ENCODE measurements at regions not wholly inside any gene's neighbourhood (a gene's known extent, or its start where the extent isn't known, plus 50 kb on each side); places are given as distances from the start of the nearest gene placed in this dataset.

DNA sequence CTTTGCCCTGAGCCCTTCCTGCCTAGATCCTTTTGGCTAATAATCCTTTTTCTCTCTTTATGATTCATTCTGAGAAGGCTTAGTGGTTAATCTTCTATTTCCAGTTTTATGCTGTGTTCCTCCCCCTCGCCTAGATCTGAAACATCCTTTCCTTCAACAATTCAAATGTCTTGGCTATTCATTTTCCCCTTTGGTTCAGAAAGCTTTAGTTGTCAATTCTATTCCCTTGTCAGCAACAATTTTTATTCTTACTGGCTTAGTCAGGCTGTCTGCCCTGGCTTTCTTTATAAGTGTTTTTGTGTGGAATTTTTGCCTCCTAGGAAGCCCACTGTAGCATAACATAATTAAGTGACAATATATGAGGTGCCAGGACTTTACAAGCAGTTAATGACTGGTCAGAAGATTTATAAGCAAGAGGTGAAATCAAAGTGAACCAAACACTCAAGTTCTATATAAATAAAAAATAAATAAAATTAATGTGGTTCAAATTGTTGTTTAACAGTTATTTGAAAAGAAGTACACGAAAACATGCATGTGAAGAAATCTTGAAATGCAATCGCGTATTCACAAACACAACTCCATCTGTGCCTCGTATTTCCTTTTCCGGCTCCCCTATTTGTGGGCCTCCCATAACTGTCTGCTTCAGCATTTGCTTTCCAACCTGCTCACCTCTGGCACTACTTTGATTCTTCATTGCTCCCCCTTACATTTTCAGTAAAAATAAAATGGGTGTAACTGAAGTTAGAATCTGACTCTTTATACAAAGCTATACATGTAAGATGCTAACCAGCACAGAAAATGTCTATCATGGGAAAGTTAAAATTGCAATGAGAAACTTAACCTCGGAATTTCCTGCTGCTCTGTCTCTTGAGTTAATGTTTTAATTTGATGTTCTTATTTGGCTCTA lies 235.4 kb downstream of the SPRY1 start:
- no peaks in the 10 kb centered on the region for H3K27me3 ChIP-seq (ENCODE audit: insufficient read depth, insufficient read length)
- H3K4me1 ChIP-seq (ENCODE audit: insufficient read depth, insufficient read length), result no peaks in the 10 kb centered on the region
- no peak for TF ChIP-seq SUZ12 (IDR thresholded peaks at IDR 0.05; ENCODE audit: extremely low read depth, insufficient read depth, insufficient read length)
- no peak for TF ChIP-seq ZNF274 (IDR thresholded peaks at IDR 0.05; ENCODE audit: low read depth, low read length)
- no peak for TF ChIP-seq YY1 (IDR thresholded peaks at IDR 0.05; ENCODE audit: insufficient read depth, insufficient read length)
- H3K9ac ChIP-seq (ENCODE audit: insufficient read length, low read depth), result no peak overlapping the region
- DNase-seq (ENCODE audit: low read depth, low spot score), result no peak
- no peaks in the 10 kb centered on the region for H3K9me3 ChIP-seq (ENCODE audit: insufficient read depth, low read length)
- no peaks in the 10 kb centered on the region for H3K36me3 ChIP-seq (ENCODE audit: insufficient read depth, insufficient read length, low read length)
- H3K4me3 ChIP-seq (ENCODE audit: insufficient read length, low read depth), result no peak overlapping the region

DNA sequence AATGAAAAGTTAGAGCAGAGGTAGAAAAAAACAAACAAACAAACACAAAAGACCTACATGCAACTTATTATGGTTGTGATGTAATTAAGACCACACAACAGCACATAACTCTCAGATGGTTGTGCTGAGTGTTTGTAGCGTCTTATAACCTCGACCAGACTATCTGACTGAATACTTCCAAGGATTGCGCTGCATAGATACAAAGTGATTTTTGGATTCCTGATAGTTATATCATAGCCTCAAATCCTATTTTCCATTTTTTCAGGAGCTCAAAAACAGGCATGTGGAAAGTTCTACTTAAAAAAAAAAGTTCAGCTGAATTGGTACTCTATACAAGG lies 236.1 kb downstream of the SPRY1 start:
- Histone ChIP-seq H3K36me3 (ENCODE audit: insufficient read depth, insufficient read length, low read length) (no peaks in the 10 kb centered on the region), H3K9me3 (ENCODE audit: insufficient read depth, low read length) (no peaks in the 10 kb centered on the region), H3K27me3 (ENCODE audit: insufficient read depth, insufficient read length) (no peaks in the 10 kb centered on the region), H3K4me3 (ENCODE audit: insufficient read length, low read depth) (no peak overlapping the region), H3K9ac (ENCODE audit: insufficient read length, low read depth) (no peak overlapping the region), H3K4me1 (ENCODE audit: insufficient read depth, insufficient read length) (no peaks in the 10 kb centered on the region)
- TF ChIP-seq SUZ12 (IDR thresholded peaks at IDR 0.05; ENCODE audit: extremely low read depth, insufficient read depth, insufficient read length) (no peak), YY1 (IDR thresholded peaks at IDR 0.05; ENCODE audit: insufficient read depth, insufficient read length) (no peak), ZNF274 (IDR thresholded peaks at IDR 0.05; ENCODE audit: low read depth, low read length) (no peak)
- DNase-seq (ENCODE audit: low read depth, low spot score), result no peak

DNA sequence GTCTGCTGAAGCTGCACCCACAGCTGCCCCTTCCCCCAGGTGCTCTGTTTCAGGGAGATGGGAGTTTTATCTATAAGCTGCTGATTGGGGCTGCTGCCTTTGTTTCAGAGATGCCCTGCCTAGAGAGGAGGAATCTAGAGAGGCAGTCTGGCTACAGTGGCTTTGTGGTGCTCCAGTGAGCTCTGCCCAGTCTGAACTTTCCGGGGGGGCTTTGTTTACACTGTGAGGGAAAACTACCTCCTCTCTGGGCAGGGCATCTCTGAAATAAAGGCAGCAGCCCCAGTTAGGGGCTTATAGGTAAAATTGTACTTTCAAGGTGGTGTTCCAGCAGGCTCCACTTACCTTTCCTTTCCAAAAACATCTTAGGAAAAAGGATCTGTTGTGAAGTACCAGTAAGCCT lies 242.2 kb downstream of the SPRY1 start:
- TF ChIP-seq SUZ12 (IDR thresholded peaks at IDR 0.05; ENCODE audit: extremely low read depth, insufficient read depth, insufficient read length), result no peak
- no peak for TF ChIP-seq ZNF274 (IDR thresholded peaks at IDR 0.05; ENCODE audit: low read depth, low read length)
- H3K36me3 ChIP-seq (ENCODE audit: insufficient read depth, insufficient read length, low read length), result no peaks in the 10 kb centered on the region
- H3K9me3 ChIP-seq (ENCODE audit: insufficient read depth, low read length), result no peaks in the 10 kb centered on the region
- no peaks in the 10 kb centered on the region for H3K4me1 ChIP-seq (ENCODE audit: insufficient read depth, insufficient read length)
- H3K4me3 ChIP-seq (ENCODE audit: insufficient read length, low read depth), result no peak overlapping the region
- H3K27me3 ChIP-seq (ENCODE audit: insufficient read depth, insufficient read length), result no peaks in the 10 kb centered on the region
- no peak overlapping the region for H3K9ac ChIP-seq (ENCODE audit: insufficient read length, low read depth)
- no peak for DNase-seq (ENCODE audit: low read depth, low spot score)

DNA sequence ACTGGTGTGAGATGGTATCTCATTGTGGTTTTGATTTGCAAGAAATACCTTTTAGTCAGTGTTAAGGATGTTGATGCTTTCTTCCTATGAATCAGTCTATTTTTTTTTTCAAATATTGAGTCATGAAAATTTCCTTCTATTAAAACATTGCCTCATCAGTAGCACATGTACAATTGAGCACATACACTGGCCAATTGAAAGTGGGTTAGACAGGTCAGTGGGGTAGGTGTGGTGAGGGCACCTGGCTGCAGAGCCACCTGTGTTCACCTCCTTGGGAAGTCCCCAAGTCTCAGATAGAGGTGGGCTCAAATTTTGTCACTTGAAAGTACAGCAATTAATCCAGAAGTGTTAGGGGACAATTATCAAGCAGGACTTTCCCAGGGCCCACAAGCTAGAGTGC lies 243.7 kb downstream of the SPRY1 start:
- DNase-seq (ENCODE audit: low read depth, low spot score), result no peak
- H3K9me3 ChIP-seq (ENCODE audit: insufficient read depth, low read length), result no peaks in the 10 kb centered on the region
- TF ChIP-seq ZNF274 (IDR thresholded peaks at IDR 0.05; ENCODE audit: low read depth, low read length) (no peak), SUZ12 (IDR thresholded peaks at IDR 0.05; ENCODE audit: extremely low read depth, insufficient read depth, insufficient read length) (no peak), YY1 (IDR thresholded peaks at IDR 0.05; ENCODE audit: insufficient read depth, insufficient read length) (no peak)
- no peaks in the 10 kb centered on the region for H3K4me1 ChIP-seq (ENCODE audit: insufficient read depth, insufficient read length)
- H3K4me3 ChIP-seq (ENCODE audit: insufficient read length, low read depth), result no peak overlapping the region
- H3K36me3 ChIP-seq (ENCODE audit: insufficient read depth, insufficient read length, low read length), result no peaks in the 10 kb centered on the region
- no peaks in the 10 kb centered on the region for H3K27me3 ChIP-seq (ENCODE audit: insufficient read depth, insufficient read length)
- no peak overlapping the region for H3K9ac ChIP-seq (ENCODE audit: insufficient read length, low read depth)

DNA sequence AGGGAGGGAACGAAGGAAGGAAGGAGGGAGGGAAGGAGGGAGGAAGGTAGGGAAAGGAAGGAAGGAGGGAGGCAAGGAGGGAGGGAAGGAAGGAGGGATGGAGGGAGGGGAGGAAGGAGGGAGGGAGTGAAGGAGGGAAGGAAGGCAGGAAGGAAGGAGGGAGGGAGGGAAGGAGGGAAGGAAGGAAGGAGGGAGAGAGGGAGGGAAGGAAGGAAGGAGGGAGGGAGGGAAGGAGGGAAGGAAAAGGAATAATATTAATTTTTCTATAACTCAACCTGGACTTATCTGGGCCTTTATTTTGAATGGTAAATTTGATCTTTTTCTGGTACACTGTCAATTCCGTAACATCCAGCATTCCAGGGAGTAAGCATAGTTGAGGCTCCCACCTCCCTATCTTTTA lies 244.2 kb downstream of the SPRY1 start:
- TF ChIP-seq SUZ12 (IDR thresholded peaks at IDR 0.05; ENCODE audit: extremely low read depth, insufficient read depth, insufficient read length) (no peak), ZNF274 (IDR thresholded peaks at IDR 0.05; ENCODE audit: low read depth, low read length) (no peak), YY1 (IDR thresholded peaks at IDR 0.05; ENCODE audit: insufficient read depth, insufficient read length) (no peak)
- no peak for DNase-seq (ENCODE audit: low read depth, low spot score)
- H3K9me3 ChIP-seq (ENCODE audit: insufficient read depth, low read length), result no peaks in the 10 kb centered on the region
- no peaks in the 10 kb centered on the region for H3K27me3 ChIP-seq (ENCODE audit: insufficient read depth, insufficient read length)
- H3K4me3 ChIP-seq (ENCODE audit: insufficient read length, low read depth), result no peak overlapping the region
- no peak overlapping the region for H3K9ac ChIP-seq (ENCODE audit: insufficient read length, low read depth)
- H3K36me3 ChIP-seq (ENCODE audit: insufficient read depth, insufficient read length, low read length), result no peaks in the 10 kb centered on the region
- H3K4me1 ChIP-seq (ENCODE audit: insufficient read depth, insufficient read length), result no peaks in the 10 kb centered on the region

DNA sequence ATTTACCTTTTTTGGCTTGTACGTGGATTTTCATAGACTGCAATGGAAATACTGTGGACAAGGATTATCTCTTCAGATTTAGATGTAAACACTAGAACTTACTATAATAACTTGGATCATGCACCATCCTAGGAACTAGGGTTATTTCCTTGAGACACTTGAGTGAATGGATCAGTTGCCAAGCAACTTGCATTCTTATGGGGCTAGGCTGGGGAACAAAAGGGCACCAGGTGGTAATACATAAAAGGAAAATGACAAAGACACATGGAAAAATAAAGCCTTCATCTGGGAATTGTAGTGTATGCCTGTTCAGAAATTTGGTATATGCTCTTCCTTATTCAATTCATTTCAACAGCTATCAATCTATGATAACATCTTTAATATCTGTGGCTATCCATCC lies 247.1 kb downstream of the SPRY1 start:
- DNase-seq (ENCODE audit: low read depth, low spot score), result no peak
- H3K36me3 ChIP-seq (ENCODE audit: insufficient read depth, insufficient read length, low read length), result no peaks in the 10 kb centered on the region
- H3K9me3 ChIP-seq (ENCODE audit: insufficient read depth, low read length), result no peaks in the 10 kb centered on the region
- H3K4me3 ChIP-seq (ENCODE audit: insufficient read length, low read depth), result no peak overlapping the region
- no peaks in the 10 kb centered on the region for H3K4me1 ChIP-seq (ENCODE audit: insufficient read depth, insufficient read length)
- H3K27me3 ChIP-seq (ENCODE audit: insufficient read depth, insufficient read length), result no peaks in the 10 kb centered on the region
- no peak overlapping the region for H3K9ac ChIP-seq (ENCODE audit: insufficient read length, low read depth)
- no peak for TF ChIP-seq SUZ12 (IDR thresholded peaks at IDR 0.05; ENCODE audit: extremely low read depth, insufficient read depth, insufficient read length)
- no peak for TF ChIP-seq ZNF274 (IDR thresholded peaks at IDR 0.05; ENCODE audit: low read depth, low read length)
- no peak for TF ChIP-seq YY1 (IDR thresholded peaks at IDR 0.05; ENCODE audit: insufficient read depth, insufficient read length)

DNA sequence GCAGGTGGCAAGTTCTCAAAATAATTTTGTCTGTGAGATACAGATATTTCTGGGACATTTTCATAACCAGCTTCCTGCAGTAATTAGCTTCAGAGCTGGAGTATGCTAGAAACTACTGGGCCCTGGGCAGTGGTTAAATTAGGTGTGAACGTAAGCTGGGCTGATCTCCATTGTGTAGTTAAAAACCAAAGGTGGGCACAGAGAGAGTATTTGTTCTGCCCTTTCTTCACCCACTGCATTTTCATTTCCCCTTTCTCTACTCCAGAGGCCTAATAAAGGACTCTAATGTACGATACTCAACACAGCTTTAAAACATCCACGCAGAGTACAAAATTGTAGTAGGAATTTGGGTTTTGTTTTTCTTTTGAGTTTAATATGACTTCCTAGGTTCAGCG lies 252.7 kb downstream of the SPRY1 start:
- DNase-seq (ENCODE audit: low read depth, low spot score), result no peak
- H3K9ac ChIP-seq (ENCODE audit: insufficient read length, low read depth), result no peak overlapping the region

More for the DNA sequence above, 252.7 kb downstream of the SPRY1 start:
- no peaks in the 10 kb centered on the region for H3K4me1 ChIP-seq (ENCODE audit: insufficient read depth, insufficient read length)
- H3K27me3 ChIP-seq (ENCODE audit: insufficient read depth, insufficient read length), result no peaks in the 10 kb centered on the region
- TF ChIP-seq YY1 (IDR thresholded peaks at IDR 0.05; ENCODE audit: insufficient read depth, insufficient read length), result no peak
- no peak for TF ChIP-seq ZNF274 (IDR thresholded peaks at IDR 0.05; ENCODE audit: low read depth, low read length)
- no peak for TF ChIP-seq SUZ12 (IDR thresholded peaks at IDR 0.05; ENCODE audit: extremely low read depth, insufficient read depth, insufficient read length)
- H3K9me3 ChIP-seq (ENCODE audit: insufficient read depth, low read length), result no peaks in the 10 kb centered on the region
- no peak overlapping the region for H3K4me3 ChIP-seq (ENCODE audit: insufficient read length, low read depth)
- no peaks in the 10 kb centered on the region for H3K36me3 ChIP-seq (ENCODE audit: insufficient read depth, insufficient read length, low read length)

Measured in NT2/D1 (cell line).